Testis (tissue), 2 donors: ENCODE measurements at regions not wholly inside any gene's neighbourhood (a gene's known extent, or its start where the extent isn't known, plus 50 kb on each side); places are given as distances from the start of the nearest gene placed in this dataset.

Experiments
- CTCF ChIP-seq, 3 experiments: fragments of 450-650 bp in 2 of 3; fragments of 200-600 bp in 1 of 3; sonication (generic) in 1 of 3; IDR thresholded peaks; one replicate each; pipeline ENCODE4 v1.5.1; 2016 to 2019; ENCODE audit warnings: antibody characterized with exemption in 3 of 3, mild to moderate bottlenecking in 2 of 3, moderate library complexity in 1 of 3
- POLR2A ChIP-seq: fragments of 450-650 bp; IDR thresholded peaks from one replicate; pipeline ENCODE4 v1.6.1; 2017; ENCODE audit warnings: antibody characterized with exemption, mild to moderate bottlenecking, moderate library complexity

GRCh38 chr22:49160261-49161001 is 667.2 kb downstream of the BRD1 start:
- TF ChIP-seq CTCF (IDR thresholded peaks at IDR 0.05) (no peak), POLR2A (no peak)
